ENCODE measurements at regions not wholly inside any gene's neighbourhood (a gene's known extent, or its start where the extent isn't known, plus 50 kb on each side); places are given as distances from the start of the nearest gene placed in this dataset.

DNA sequence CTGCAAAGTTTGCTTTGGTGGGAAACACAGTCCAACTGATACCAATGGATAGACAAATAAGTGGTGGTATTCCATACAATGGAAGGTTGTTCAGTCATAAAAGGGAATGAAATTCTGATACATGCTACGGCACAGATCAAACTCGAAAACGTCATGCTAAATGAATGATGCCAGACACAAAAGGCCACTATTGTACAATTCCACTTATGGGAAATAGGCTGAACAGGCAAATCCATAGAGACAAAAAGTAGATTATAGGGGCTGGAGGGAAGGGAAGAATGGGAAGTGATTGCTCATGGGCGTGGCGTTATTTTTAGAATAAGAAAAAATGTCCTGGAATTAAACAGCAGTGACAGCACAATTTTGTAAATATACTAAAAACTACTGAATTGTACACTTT lies 66.0 kb upstream of the FOXK1 start:
- no peak for DNase-seq

DNA sequence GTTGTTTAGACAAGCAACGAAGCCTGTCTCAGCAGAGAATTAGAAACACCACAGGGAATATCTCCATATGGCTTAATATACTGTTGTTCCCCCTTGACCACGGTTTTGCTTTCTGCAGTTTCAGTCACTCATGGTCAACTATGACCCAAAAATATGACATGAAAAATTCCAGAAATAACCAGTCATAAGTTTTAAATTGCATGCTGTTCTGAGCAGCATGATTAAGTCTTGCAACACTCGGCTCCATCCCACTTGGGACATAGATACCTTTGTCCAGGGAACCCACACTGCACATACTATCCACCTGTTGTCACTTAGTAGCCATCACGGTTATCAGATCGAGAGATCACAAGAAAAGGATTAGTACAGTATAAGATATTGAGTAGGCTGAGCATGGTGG lies 60.7 kb upstream of the FOXK1 start:
- no peak for DNase-seq

DNA sequence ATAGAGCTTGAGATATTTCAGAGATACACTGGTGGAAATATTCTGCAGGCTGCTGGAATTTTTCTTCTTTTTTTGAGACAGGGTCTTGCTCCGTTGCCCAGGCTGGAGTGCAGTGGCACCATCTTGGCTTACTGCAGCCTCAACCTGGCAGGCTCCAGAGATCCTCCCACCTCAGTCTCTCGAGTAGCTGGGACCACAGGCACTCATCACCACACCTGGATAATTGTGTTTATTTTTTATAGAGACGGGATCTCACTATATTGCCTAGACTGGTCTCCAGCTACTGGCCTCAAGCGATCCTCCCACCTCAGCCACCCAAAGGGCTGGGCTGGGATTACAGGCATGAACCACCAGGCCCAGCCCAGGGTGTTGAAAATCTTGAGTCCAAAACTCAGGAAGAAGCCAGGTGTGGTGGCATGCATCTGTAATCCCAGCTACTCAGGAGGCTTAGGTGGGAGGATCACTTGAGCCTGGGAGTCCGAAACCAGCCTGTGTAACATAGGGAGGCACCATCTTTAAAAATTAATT lies 55.7 kb upstream of the FOXK1 start:
- DNase-seq = no peak

DNA sequence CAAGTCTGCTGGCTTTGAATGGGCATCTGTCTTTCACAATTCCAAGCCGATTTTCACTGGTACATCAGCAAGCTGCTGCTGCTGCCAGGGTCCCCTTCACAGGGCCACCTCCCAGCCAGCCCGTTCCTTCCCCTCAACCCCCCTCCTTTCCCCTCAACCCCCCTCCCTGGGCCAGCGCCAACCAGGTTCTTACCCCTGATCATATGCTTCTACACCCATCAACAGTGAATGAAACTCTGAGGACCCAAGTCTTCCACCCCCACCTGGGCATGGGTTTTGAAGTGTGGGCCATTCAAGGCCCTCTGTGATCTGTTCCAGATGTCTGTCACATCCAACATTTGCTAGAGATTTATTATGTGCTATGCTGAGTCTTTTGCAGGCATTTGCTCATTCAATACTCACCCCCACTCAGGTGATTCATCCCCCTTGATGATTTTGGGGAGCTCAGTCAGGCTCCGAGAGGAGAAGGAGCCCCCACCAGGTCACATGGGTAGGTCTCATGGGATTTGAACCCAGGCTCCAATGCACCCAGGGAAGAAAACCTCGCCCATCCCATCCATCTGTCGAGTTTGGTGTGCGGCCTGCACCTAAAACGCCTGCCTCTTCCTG lies 52.7 kb upstream of the FOXK1 start:
- DNase-seq = no peak

DNA sequence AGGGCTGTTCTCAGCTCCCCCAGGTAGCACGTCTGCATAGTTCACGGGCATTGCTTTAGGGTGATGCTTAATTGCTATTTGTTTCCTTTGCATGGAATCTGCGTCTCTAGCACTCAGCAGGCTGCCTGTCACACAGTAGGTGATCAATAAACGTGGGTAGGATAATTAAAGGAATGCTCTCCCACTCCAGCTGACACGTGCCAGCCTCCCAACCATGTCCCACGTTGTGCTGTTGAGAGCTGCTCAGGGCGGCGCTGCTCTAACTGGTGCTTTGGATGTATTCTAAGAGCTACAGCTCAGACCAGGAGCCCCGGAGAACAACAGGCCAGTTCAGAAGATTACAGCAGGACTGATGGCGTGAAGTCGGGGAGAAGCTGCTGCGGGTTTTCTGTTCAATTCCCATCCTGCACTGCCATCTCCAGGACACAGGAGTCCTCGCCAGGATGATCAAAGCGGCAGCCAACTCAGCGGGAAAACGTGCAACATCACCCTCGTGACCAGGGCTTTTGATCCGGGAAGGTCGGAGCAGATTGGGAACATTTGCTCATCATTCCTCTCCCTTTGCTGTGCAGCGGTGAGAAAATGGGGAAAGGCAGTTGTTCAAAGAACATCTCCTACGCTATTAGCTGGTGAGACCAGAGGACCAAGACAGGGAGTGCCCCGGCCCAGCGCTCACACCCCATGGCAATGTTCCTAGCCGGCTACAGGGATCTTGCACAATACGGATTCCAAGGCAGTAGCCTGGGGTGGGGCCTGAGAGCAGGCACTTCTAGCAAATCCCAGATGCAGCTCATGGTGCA lies 50.5 kb upstream of the FOXK1 start:
- DNase-seq = no peak

Data from inflammatory macrophage treated with lipopolysaccharide for 1 hour (primary cell).